ENCODE measurements at regions not wholly inside any gene's neighbourhood (a gene's known extent, or its start where the extent isn't known, plus 50 kb on each side); places are given as distances from the start of the nearest gene placed in this dataset.
"Not testable (repeated sequence)": the region's sequence is repeated elsewhere in the genome, so short reads cannot be mapped to it uniquely, and the experiment has no call there.

- DNase-seq, result no peak
Observed at GRCh38 chr3:72086743-72087087, 301.8 kb upstream of the PROK2 start.

GRCh38 chr3:72086042-72086742 is 301.2 kb upstream of the PROK2 start:
- no peak for DNase-seq

GRCh38 chr3:72085036-72085435 is 300.1 kb upstream of the PROK2 start:
- no peak for DNase-seq

- no peak for DNase-seq
Observed at GRCh38 chr3:72082776-72083462, 298.0 kb upstream of the PROK2 start.

- no peak for DNase-seq
Observed at GRCh38 chr3:72082186-72082715, 297.3 kb upstream of the PROK2 start.

GRCh38 chr3:72081471-72082185 is 296.7 kb upstream of the PROK2 start:
- no peak for DNase-seq

GRCh38 chr3:72080800-72081199 is 295.9 kb upstream of the PROK2 start:
- DNase-seq, result no peak

GRCh38 chr3:72080095-72080494 is 295.1 kb upstream of the PROK2 start:
- DNase-seq, result no peak

GRCh38 chr3:72079369-72079872 is 294.5 kb upstream of the PROK2 start:
- DNase-seq, result no peak

GRCh38 chr3:72078676-72079368 is 293.9 kb upstream of the PROK2 start:
- no peak for DNase-seq

GRCh38 chr3:72077473-72078259 is 292.7 kb upstream of the PROK2 start:
- DNase-seq, result no peak

- DNase-seq, result not testable (repeated sequence)
Observed at GRCh38 chr3:72075848-72076247, 290.9 kb upstream of the PROK2 start.

GRCh38 chr3:72071624-72072023 is 286.7 kb upstream of the PROK2 start:
- DNase-seq, result no peak

- no peak for DNase-seq
Observed at GRCh38 chr3:72070005-72070404, 285.1 kb upstream of the PROK2 start.

- no peak for DNase-seq
Observed at GRCh38 chr3:72069543-72069942, 284.6 kb upstream of the PROK2 start.

GRCh38 chr3:72068621-72069020 is 283.7 kb upstream of the PROK2 start:
- no peak for DNase-seq

- no peak for DNase-seq
Observed at GRCh38 chr3:72067721-72068120, 282.8 kb upstream of the PROK2 start.

GRCh38 chr3:72065872-72066641 is 281.1 kb upstream of the PROK2 start:
- DNase-seq, result no peak

GRCh38 chr3:72065236-72065635 is 280.3 kb upstream of the PROK2 start:
- DNase-seq, result no peak

- not testable (repeated sequence) for DNase-seq
Observed at GRCh38 chr3:72064727-72065126, 279.8 kb upstream of the PROK2 start.

GRCh38 chr3:72062017-72062416 is 277.1 kb upstream of the PROK2 start:
- no peak for DNase-seq

All from activated CD4-positive, alpha-beta T cell treated with anti-CD3 and anti-CD28 coated beads, Interleukin-2, amount 50 U/mL, for 1 hour (primary cell).